GM23338 (cell line): ENCODE measurements at regions not wholly inside any gene's neighbourhood (a gene's known extent, or its start where the extent isn't known, plus 50 kb on each side); places are given as distances from the start of the nearest gene placed in this dataset.
A peak's percentile ranks its signal among the peaks of the same experiment; 100 is the strongest.

Experiments
- ATAC-seq: fragments of 200-7000 bp; cut with Tn5 transposase; 3 replicates; pipeline ENCODE4 v1.9.1; 2020
- DNase-seq: peaks from one replicate; pipeline ENCODE4 v3.0.0-alpha.2; 2015; ENCODE audit warnings: low spot score
- H2AFZ ChIP-seq: fragments of 200-600 bp; sonication (generic); 2 replicates; pipeline ENCODE4 v1.8.0; 2016; ENCODE audit warnings: antibody characterized with exemption, mild to moderate bottlenecking, moderate library complexity
- H3F3A ChIP-seq: fragments of 200-600 bp; sonication (generic); replicated peaks from 2 replicates; pipeline ENCODE4 v1.8.0; 2017; ENCODE audit warnings: antibody characterized with exemption, mixed run types, low read depth
- H3K27ac ChIP-seq: fragments of 200-600 bp; sonication (generic); 2 replicates; pipeline ENCODE4 v1.6.1; 2016; ENCODE audit warnings: low read depth
- H3K27me3 ChIP-seq: fragments of 200-600 bp; sonication (generic); 2 replicates; pipeline ENCODE4 v1.8.0; 2016; ENCODE audit warnings: mild to moderate bottlenecking, mixed run types, moderate library complexity; ENCODE audit not compliant: insufficient read depth
- H3K36me3 ChIP-seq: fragments of 200-600 bp; sonication (generic); 2 replicates; pipeline ENCODE4 v1.8.0; 2016; ENCODE audit warnings: mild to moderate bottlenecking; ENCODE audit not compliant: insufficient read depth
- H3K4me1 ChIP-seq: fragments of 200-600 bp; sonication (generic); 2 replicates; pipeline ENCODE4 v1.8.0; 2016; ENCODE audit warnings: mild to moderate bottlenecking, moderate library complexity; ENCODE audit not compliant: insufficient read depth
- H3K4me2 ChIP-seq: fragments of 200-600 bp; sonication (generic); 2 replicates; pipeline ENCODE4 v1.7.1; 2017; ENCODE audit warnings: mixed run types
- H3K4me3 ChIP-seq: fragments of 200-600 bp; sonication (generic); 2 replicates; pipeline ENCODE4 v1.6.1; 2016; ENCODE audit warnings: mixed run types
- H3K79me2 ChIP-seq: fragments of 200-600 bp; sonication (generic); replicated peaks from 2 replicates; pipeline ENCODE4 v1.8.0; 2017; ENCODE audit warnings: mild to moderate bottlenecking; ENCODE audit not compliant: insufficient read depth
- H3K9me2 ChIP-seq: fragments of 200-600 bp; sonication (generic); 2 replicates; pipeline ENCODE4 v1.8.0; 2017; ENCODE audit not compliant: insufficient read depth
- H4K20me1 ChIP-seq: fragments of 200-600 bp; sonication (generic); replicated peaks from 2 replicates; pipeline ENCODE4 v1.8.0; 2017; ENCODE audit warnings: mild to moderate bottlenecking; ENCODE audit not compliant: insufficient read depth
- H3K27ac Mint-ChIP-seq: 2 replicates; pipeline ENCODE4 v1.8.0; 2020; ENCODE audit warnings: inconsistent platforms, mild to moderate bottlenecking, moderate library complexity, mixed read lengths
- H3K27me3 Mint-ChIP-seq: 3 replicates; pipeline ENCODE4 v1.8.0; 2022; ENCODE audit warnings: low read depth, mild to moderate bottlenecking, moderate library complexity, mixed read lengths, inconsistent platforms; ENCODE audit not compliant: insufficient read depth, poor library complexity
- H3K36me3 Mint-ChIP-seq: 3 replicates; pipeline ENCODE4 v1.8.0; 2021; ENCODE audit warnings: low read depth, mild to moderate bottlenecking, inconsistent platforms, moderate library complexity, mixed read lengths
- H3K4me1 Mint-ChIP-seq: 3 replicates; pipeline ENCODE4 v1.8.0; 2020; ENCODE audit warnings: mild to moderate bottlenecking, inconsistent platforms, mixed read lengths
- H3K4me3 Mint-ChIP-seq: 3 replicates; pipeline ENCODE4 v1.8.0; 2021; ENCODE audit warnings: moderate library complexity, mild to moderate bottlenecking, inconsistent platforms, mixed read lengths
- H3K9me3 Mint-ChIP-seq: 3 replicates; pipeline ENCODE4 v1.8.0; 2020; ENCODE audit warnings: moderate library complexity, mild to moderate bottlenecking, inconsistent platforms, mixed read lengths
- CTCF ChIP-seq, 2 experiments: fragments of 200-600 bp in 1 of 2; sonication (generic) in 1 of 2; conservative IDR thresholded peaks; 2 replicates each; pipeline versions ENCODE4 v1.5.1 to v1.6.1; 2016 to 2017; ENCODE audit warnings: antibody characterized with exemption in 2 of 2, low read depth in 2 of 2, mild to moderate bottlenecking in 2 of 2, moderate library complexity in 1 of 2
- ETS1 ChIP-seq: IDR thresholded peaks from 2 replicates; pipeline ENCODE4 v1.6.1; 2016; ENCODE audit warnings: antibody characterized with exemption
- EZH2phosphoT487 ChIP-seq: fragments of 200-600 bp; sonication (generic); IDR thresholded peaks from one replicate; pipeline ENCODE4 v1.8.1; 2018; ENCODE audit warnings: antibody characterized with exemption; ENCODE audit not compliant: unreplicated experiment
- ZNF114 ChIP-seq: fragments of 250-450 bp; sonication (Bioruptor Pico); IDR thresholded peaks from 2 replicates; pipeline ENCODE4 v1.5.0; 2020; ENCODE audit warnings: mild to moderate bottlenecking, moderate library complexity
- ZNF462 ChIP-seq: fragments of 250-450 bp; sonication (Bioruptor Pico); IDR thresholded peaks from 2 replicates; pipeline ENCODE4 v1.5.0; 2020; ENCODE audit warnings: mild to moderate bottlenecking, moderate library complexity

GRCh38 chr4:100889898-100890297 is 372.1 kb upstream of the EMCN start (continued):
- no peak for TF ChIP-seq ZNF462 (CRISPR knock-in tag)
- no peak for TF ChIP-seq CTCF (conservative IDR thresholded peaks at IDR 0.05; ENCODE audit: low read depth in 2 of 2)

GRCh38 chr4:100889401-100889800 is 371.6 kb upstream of the EMCN start:
- Histone ChIP-seq H3K9me2 (no peaks in the 10 kb centered on the region), H3K27ac (no peak overlapping the region), H3K4me3 (no peak overlapping the region), H3F3A (no peaks in the 10 kb centered on the region), H3K36me3 (0 out of 2 replicates have a peak, but pooled peaks cover 3% of the 10 kb centered on the region), H2AFZ (peak overlapping the region; percentile 67; the same call in 1 of the 2 replicates), H4K20me1 (no peaks in the 10 kb centered on the region), H3K4me2 (peak overlapping the region; percentile 56; the same call in 1 of the 2 replicates), H3K27me3 (no peaks in the 10 kb centered on the region), H3K4me1 (peaks cover 11% of the 10 kb centered on the region), H3K79me2 (no peaks in the 10 kb centered on the region)
- DNase-seq (no peak), ATAC-seq (no peak)
- peaks cover 17% of the 10 kb centered on the region; the same call in 2 of the 3 replicates for H3K4me1 Mint-ChIP-seq
- H3K4me3 Mint-ChIP-seq = no peak overlapping the region
- no peak overlapping the region for H3K27ac Mint-ChIP-seq
- H3K36me3 Mint-ChIP-seq = peaks cover 9% of the 10 kb centered on the region
- H3K9me3 Mint-ChIP-seq = peaks cover 6% of the 10 kb centered on the region; the same call in 2 of the 3 replicates
- TF ChIP-seq EZH2phosphoT487 = no peak
- no peak for TF ChIP-seq ZNF114
- TF ChIP-seq ETS1 = no peak
- H3K27me3 Mint-ChIP-seq = no peaks in the 10 kb centered on the region
